Caco-2 (cell line): ENCODE measurements at regions not wholly inside any gene's neighbourhood (a gene's known extent, or its start where the extent isn't known, plus 50 kb on each side); places are given as distances from the start of the nearest gene placed in this dataset.

Experiments used
- BruUV-seq: library from RNA; stranded (reverse); fragments of 400-500 nt; replicated peaks from 2 replicates; lab custom pipeline; 2021; lab: Mats Ljungman, UMichigan
- CTCF ChIA-PET: fragments of 300-600 bp; sonication (Branson Sonifier 250); formaldehyde crosslinking; loops from one replicate; lab custom pipeline; 2022; ENCODE audit warnings: antibody characterized with exemption; lab: Charles Lee
- POLR2A ChIA-PET: fragments of 300-600 bp; sonication (Branson Sonifier 250); formaldehyde crosslinking; loops from one replicate; lab custom pipeline; 2022; ENCODE audit warnings: antibody characterized with exemption; lab: Charles Lee
- DNase-seq, 2 experiments: peaks; one replicate each; pipeline versions ENCODE4 v3.0.0 to v3.0.0-alpha.2; 2020 to 2022
- H3K27me3 ChIP-seq: replicated peaks from 2 replicates; pipeline ENCODE4 v1.6.0; 2011; ENCODE audit warnings: low read length; ENCODE audit not compliant: control insufficient read depth, insufficient read depth
- H3K36me3 ChIP-seq: 2 replicates; pipeline ENCODE4 v1.5.1; 2011; ENCODE audit warnings: low read length; ENCODE audit not compliant: control insufficient read depth, insufficient read depth
- H3K4me1 ChIP-seq: fragments of 250-450 bp; sonication (Bioruptor Pico); 2 replicates; pipeline ENCODE4 v1.5.1; 2020; ENCODE audit warnings: mild to moderate bottlenecking
- H3K4me3 ChIP-seq: 2 replicates; pipeline ENCODE4 v1.5.1; 2011; ENCODE audit warnings: low read depth, mild to moderate bottlenecking, control low read depth, low read length
- H3K9me3 ChIP-seq: fragments of 250-450 bp; sonication (Bioruptor Pico); 2 replicates; pipeline ENCODE4 v1.5.1; 2020; ENCODE audit warnings: mild to moderate bottlenecking, moderate library complexity
- H3K27ac Mint-ChIP-seq: one replicate; pipeline ENCODE4 v1.8.0; 2022; ENCODE audit warnings: mixed read lengths; ENCODE audit not compliant: unreplicated experiment
- H3K27me3 Mint-ChIP-seq: one replicate; pipeline ENCODE4 v1.8.0; 2022; ENCODE audit warnings: mixed read lengths; ENCODE audit not compliant: insufficient read depth, unreplicated experiment
- H3K36me3 Mint-ChIP-seq: one replicate; pipeline ENCODE4 v1.8.0; 2022; ENCODE audit warnings: mild to moderate bottlenecking, mixed read lengths; ENCODE audit not compliant: insufficient read depth, unreplicated experiment
- H3K4me1 Mint-ChIP-seq: one replicate; pipeline ENCODE4 v1.8.0; 2022; ENCODE audit warnings: low read depth, mixed read lengths; ENCODE audit not compliant: unreplicated experiment
- H3K4me3 Mint-ChIP-seq: one replicate; pipeline ENCODE4 v1.8.0; 2022; ENCODE audit warnings: mild to moderate bottlenecking, moderate library complexity, mixed read lengths; ENCODE audit not compliant: unreplicated experiment
- H3K9me3 Mint-ChIP-seq: one replicate; pipeline ENCODE4 v1.8.0; 2022; ENCODE audit warnings: mixed read lengths; ENCODE audit not compliant: unreplicated experiment
- intact Hi-C: fragments of 100-400 bp; cut with micrococcal nuclease; formaldehyde crosslinking; loops from one replicate; pipeline ENCODE4 v1.10.0; 2022; ENCODE audit not compliant: unreplicated experiment
- TF ChIP-seq, protein P1 (sequence below), 2 experiments: fragments of 200-600 bp in 1 of 2; IDR thresholded peaks; 1 replicate in 1 of 2; 2 replicates in 1 of 2; pipeline versions ENCODE4 v1.5.1 to v1.8.0; 2011 to 2022; ENCODE audit warnings: antibody characterized with exemption in 1 of 2, control low read depth in 1 of 2, inconsistent platforms in 1 of 2, low read depth in 1 of 2, low read length in 1 of 2, mild to moderate bottlenecking in 1 of 2, moderate library complexity in 1 of 2; ENCODE audit not compliant: insufficient read depth in 1 of 2, severe bottlenecking in 1 of 2, unreplicated experiment in 1 of 2

DNA sequence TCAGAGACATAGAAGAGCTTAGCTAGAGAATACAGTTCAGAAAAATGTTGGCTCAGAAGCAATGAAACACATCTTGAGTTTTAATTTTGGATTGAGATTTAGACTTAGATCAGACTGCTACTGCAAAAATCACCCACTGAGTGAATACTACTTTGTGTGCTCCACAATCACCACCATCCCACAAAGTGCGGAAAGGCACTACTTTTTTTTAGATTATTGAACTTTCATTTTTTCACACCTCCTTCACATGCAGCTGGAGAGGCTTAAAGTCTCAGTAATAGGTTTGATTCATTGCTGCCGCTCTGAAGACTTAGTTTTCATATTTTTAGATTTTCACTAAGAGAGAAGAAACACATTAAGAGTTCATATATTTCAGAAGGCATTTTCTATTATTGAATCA is 289.9 kb upstream of the PRR20A start:
- Histone ChIP-seq H3K4me1 (no peaks in the 10 kb centered on the region), H3K9me3 (no peaks in the 10 kb centered on the region), H3K4me3 (no peak overlapping the region), H3K36me3 (no peaks in the 10 kb centered on the region), H3K27me3 (no peaks in the 10 kb centered on the region)
- H3K27ac Mint-ChIP-seq, result no peak overlapping the region
- no peak overlapping the region for H3K4me3 Mint-ChIP-seq
- ChIA-PET POLR2A (no interaction called here), CTCF (no interaction called here)
- BruUV-seq, result no TSS peak
- H3K36me3 Mint-ChIP-seq, result no peaks in the 10 kb centered on the region
- intact Hi-C loops, result no loop called here
- DNase-seq, result no peak
- TF ChIP-seq, protein P1, sequence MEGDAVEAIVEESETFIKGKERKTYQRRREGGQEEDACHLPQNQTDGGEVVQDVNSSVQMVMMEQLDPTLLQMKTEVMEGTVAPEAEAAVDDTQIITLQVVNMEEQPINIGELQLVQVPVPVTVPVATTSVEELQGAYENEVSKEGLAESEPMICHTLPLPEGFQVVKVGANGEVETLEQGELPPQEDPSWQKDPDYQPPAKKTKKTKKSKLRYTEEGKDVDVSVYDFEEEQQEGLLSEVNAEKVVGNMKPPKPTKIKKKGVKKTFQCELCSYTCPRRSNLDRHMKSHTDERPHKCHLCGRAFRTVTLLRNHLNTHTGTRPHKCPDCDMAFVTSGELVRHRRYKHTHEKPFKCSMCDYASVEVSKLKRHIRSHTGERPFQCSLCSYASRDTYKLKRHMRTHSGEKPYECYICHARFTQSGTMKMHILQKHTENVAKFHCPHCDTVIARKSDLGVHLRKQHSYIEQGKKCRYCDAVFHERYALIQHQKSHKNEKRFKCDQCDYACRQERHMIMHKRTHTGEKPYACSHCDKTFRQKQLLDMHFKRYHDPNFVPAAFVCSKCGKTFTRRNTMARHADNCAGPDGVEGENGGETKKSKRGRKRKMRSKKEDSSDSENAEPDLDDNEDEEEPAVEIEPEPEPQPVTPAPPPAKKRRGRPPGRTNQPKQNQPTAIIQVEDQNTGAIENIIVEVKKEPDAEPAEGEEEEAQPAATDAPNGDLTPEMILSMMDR (IDR thresholded peaks at IDR 0.05; ENCODE audit: insufficient read depth in 1 of 2, low read depth in 1 of 2, low read length in 1 of 2, severe bottlenecking in 1 of 2, unreplicated experiment in 1 of 2), result no peak
- H3K9me3 Mint-ChIP-seq, result no peaks in the 10 kb centered on the region
- H3K4me1 Mint-ChIP-seq, result no peaks in the 10 kb centered on the region
- peaks cover 2% of the 10 kb centered on the region for H3K27me3 Mint-ChIP-seq

- POLR2A ChIA-PET, result no interaction called here
- H3K4me1 ChIP-seq, result no peaks in the 10 kb centered on the region
- TF ChIP-seq, protein P1 (IDR thresholded peaks at IDR 0.05; ENCODE audit: insufficient read depth in 1 of 2, low read depth in 1 of 2, low read length in 1 of 2, severe bottlenecking in 1 of 2, unreplicated experiment in 1 of 2), result no peak
- Mint-ChIP-seq H3K36me3 (no peaks in the 10 kb centered on the region), H3K4me3 (no peak overlapping the region), H3K27ac (no peak overlapping the region), H3K27me3 (no peaks in the 10 kb centered on the region), H3K9me3 (no peaks in the 10 kb centered on the region), H3K4me1 (no peaks in the 10 kb centered on the region)
- no peaks in the 10 kb centered on the region for H3K9me3 ChIP-seq
- intact Hi-C loops, result no loop called here
- DNase-seq, result no peak
- CTCF ChIA-PET, result no interaction called here
- no peak overlapping the region for H3K4me3 ChIP-seq
- no TSS peak for BruUV-seq
- H3K36me3 ChIP-seq, result no peaks in the 10 kb centered on the region
- H3K27me3 ChIP-seq, result no peaks in the 10 kb centered on the region
Observed at GRCh38 chr13:56861476-56861875, 279.2 kb upstream of the PRR20A start.

- H3K4me1 ChIP-seq, result no peaks in the 10 kb centered on the region
- Mint-ChIP-seq H3K27ac (no peak overlapping the region), H3K4me1 (no peaks in the 10 kb centered on the region), H3K4me3 (no peak overlapping the region), H3K36me3 (no peaks in the 10 kb centered on the region), H3K9me3 (no peaks in the 10 kb centered on the region), H3K27me3 (no peaks in the 10 kb centered on the region)
- no peaks in the 10 kb centered on the region for H3K9me3 ChIP-seq
- ChIA-PET POLR2A (no interaction called here), CTCF (no interaction called here)
- no peak for DNase-seq
- BruUV-seq, result no TSS peak
- H3K4me3 ChIP-seq, result no peak overlapping the region
- TF ChIP-seq, protein P1 (IDR thresholded peaks at IDR 0.05; ENCODE audit: insufficient read depth in 1 of 2, low read depth in 1 of 2, low read length in 1 of 2, severe bottlenecking in 1 of 2, unreplicated experiment in 1 of 2), result no peak
- intact Hi-C loops, result no loop called here
- H3K27me3 ChIP-seq, result no peaks in the 10 kb centered on the region
- no peaks in the 10 kb centered on the region for H3K36me3 ChIP-seq
Observed at GRCh38 chr13:56864451-56864850, 276.3 kb upstream of the PRR20A start.
